GM18517 (cell line): ENCODE measurements at regions not wholly inside any gene's neighbourhood (a gene's known extent, or its start where the extent isn't known, plus 50 kb on each side); places are given as distances from the start of the nearest gene placed in this dataset.

Experiments
- ATAC-seq: cut with Tn5 transposase; IDR thresholded peaks from one replicate; pipeline ENCODE4 v1.9.1; 2021; ENCODE audit warnings: mild to moderate bottlenecking, moderate library complexity; ENCODE audit not compliant: unreplicated experiment

DNA sequence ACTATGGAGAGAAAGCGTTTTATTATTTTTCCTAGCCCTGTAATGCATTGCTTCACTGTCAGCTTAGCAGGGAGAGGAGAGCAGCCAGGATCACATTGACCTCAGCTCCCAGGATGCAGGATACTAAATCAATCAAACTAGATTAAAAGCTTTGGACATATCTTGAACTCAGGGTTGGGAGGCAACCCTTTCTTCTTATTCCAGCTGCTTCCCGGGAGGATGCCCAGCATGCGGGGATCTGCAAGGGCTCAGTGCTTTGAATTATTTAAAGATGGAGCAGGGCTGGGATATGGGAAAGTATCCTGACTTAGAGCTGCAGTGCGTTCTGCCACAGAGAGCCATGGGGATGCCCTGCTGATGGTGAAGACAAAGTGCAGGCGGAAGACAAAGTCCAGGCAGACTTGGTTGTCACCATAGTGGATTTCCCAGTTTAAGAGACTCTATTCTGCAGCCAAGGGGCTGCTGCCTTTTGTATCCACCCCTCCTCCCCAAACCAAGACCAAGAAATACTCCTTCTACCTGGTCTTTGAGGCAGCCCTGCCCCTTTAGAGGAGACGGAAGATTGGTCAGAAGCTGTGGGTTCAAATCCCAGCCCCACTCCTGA lies 1035.0 kb downstream of the TBC1D22A start:
- no peak for ATAC-seq

DNA sequence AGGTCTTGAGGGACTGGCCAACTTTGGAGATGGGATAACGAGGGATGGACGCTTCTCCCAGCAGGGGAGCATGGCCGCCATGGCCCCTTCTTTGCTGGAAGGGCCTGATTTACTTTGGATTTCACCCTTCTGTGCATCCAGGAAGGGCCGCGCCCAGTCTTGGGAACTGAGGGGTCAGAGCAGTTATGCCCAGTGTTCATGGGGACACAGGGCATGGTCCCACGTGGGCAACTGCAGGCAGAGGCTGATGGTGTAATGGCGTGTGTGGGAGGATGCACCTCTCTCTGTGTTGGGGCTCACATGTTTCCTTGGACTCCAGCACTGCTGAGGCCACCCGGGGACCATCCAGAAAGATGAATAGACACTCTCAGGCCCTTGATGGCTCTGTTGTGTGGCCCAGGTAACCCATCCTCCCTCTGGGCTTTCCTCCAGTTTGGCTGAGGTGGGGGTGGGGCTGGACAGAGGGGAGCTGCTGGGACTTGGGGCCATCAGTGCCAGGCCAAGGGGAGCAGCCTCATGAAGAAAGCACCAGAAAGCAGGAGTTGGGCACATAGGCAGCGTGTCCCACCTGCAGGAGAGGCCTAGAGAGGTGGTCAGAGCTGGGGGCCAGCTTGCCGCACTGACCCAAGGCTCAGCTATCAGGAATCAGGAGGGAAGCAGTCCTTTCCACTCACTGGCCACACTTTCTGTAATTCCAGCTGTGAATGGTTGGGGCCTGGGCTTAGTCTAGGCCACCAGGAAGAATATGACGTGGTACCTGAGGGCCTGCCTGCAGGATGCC lies 1033.9 kb downstream of the TBC1D22A start:
- no peak for ATAC-seq

DNA sequence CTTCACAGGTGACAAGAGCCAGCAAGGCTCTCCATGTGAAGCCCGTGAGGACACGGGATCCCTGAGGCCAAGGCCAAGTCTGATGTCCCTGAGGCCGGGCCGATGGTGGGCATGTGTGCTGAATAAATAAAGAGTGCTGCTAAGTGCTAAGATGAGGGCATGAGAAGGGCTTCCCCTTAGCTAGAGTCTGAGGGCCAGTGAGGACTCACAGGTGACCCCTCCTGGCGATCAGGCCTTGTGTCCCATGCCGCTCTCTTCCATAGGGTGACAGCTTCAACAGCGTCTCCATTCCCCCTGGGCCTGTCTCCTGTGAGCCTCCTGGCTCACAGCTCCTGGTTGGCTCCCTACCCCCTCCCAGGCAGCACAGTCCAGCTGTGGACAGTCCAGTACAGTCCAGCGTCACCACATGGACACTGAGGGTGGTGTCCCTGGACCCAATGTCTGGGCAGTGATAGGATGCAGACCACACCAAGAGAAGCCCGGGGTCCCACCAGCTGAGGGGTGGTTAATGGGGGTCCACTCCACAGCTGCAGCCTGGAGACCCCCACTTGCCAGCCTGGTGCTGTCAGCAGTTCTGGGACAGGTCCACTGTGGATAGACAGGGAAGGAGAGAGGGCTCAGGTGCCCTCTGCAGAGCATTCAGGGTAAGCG lies 1033.2 kb downstream of the TBC1D22A start:
- ATAC-seq: no peak

DNA sequence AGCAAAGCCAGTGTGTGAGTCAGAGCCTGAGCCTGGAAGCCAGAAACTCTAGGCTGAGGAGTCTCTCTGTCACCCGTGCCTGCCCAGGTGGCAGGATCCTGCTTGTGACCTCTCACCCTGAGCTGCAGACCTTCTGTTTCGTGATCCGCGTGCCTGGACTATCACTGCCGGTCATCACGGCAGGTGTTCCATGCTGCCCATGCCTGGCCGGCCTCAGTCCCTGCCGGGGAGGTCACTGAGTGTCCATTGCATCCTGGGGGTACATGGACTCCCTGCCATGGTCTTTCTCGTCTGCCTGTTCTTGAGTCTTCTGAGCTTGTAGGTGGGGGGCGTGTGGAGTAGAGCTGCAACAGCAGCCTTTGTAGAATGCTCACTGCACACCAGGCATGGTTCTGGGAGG lies 1032.4 kb downstream of the TBC1D22A start:
- ATAC-seq: no peak

DNA sequence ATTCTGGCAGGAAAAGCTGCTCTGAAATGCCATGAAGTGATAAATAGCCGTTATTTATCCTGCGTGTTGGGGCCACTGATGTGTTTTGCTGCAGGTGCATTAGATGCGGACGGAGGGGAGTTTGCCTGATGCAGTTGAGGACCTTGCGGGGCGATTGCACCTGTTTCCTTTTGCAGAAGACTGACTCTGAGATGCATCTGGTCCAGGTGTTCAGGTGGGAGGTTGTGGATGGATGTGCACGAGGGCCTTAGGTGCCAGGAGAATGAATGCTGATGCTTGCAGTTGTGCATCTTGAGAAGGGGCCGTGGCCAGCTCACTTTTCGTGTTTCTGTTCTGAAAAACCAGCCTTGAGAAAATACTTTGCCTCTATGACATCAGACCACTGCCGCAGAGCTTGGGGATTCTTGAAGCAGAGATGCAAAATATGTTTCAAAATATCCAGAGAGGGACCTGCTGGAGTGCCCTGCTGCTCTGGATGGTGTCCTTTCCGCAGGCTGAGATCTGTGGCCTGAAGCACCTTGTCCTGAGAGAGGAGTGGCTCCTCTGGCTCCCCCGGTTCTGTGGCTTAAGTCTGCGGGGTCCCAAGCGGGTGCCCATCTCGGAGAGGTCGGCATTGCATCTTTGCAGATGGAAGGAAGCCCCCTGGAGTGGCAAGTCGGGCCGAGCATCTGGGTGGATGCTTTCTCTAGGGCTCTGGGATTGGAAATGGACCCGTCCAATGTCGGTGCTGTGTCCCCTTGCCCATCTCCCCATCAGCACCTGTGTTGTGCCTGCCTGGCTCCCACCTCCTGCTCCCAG lies 1031.1 kb downstream of the TBC1D22A start:
- ATAC-seq: no peak

DNA sequence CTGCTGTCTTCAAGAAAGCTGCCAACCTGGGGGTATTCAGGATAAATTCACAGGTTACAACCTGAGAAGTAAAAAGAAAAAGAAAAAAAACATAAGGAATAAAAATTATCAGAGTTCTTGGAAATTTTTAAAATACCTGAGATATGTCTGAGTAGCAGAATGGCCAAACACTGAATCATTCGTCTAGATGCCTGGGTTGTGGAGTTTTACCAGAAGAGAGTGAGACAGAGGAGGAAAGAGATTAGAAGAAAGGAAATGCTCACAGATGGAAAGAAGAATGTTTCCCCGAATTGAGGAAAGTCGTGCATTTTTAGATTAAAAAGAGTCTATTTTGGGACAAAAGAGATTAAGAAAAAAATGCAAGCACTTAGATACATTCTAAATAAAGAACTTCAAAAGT lies 1026.7 kb downstream of the TBC1D22A start:
- no peak for ATAC-seq

GRCh38 chr22:47788461-47788860 lies 1026.0 kb downstream of the TBC1D22A start:
- no peak for ATAC-seq

GRCh38 chr22:47787501-47788227 lies 1025.2 kb downstream of the TBC1D22A start:
- no peak for ATAC-seq

GRCh38 chr22:47786650-47787290 lies 1024.3 kb downstream of the TBC1D22A start:
- ATAC-seq: no peak

DNA sequence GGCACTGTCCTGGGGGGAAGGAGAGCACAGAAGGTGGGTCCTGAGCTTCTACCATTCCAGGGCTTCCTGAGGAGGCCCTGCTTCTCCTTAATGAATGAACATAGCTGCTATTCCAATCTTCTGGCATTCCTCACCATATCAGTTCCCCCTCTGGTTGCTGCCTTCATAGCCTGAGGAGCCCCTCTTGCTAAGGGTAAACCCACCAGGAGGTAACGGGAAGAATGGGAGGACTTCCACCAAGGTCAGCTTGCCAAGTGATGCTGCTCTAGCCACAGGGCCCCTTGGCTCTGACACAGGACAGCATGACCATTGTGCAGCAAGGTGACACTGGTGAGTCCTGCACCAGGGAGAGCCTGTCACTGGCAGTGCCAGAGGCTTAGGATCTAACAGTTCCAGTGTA lies 1022.5 kb downstream of the TBC1D22A start:
- no peak for ATAC-seq

- ATAC-seq: no peak
Measured at GRCh38 chr22:47784367-47784983, 1022.0 kb downstream of the TBC1D22A start.

DNA sequence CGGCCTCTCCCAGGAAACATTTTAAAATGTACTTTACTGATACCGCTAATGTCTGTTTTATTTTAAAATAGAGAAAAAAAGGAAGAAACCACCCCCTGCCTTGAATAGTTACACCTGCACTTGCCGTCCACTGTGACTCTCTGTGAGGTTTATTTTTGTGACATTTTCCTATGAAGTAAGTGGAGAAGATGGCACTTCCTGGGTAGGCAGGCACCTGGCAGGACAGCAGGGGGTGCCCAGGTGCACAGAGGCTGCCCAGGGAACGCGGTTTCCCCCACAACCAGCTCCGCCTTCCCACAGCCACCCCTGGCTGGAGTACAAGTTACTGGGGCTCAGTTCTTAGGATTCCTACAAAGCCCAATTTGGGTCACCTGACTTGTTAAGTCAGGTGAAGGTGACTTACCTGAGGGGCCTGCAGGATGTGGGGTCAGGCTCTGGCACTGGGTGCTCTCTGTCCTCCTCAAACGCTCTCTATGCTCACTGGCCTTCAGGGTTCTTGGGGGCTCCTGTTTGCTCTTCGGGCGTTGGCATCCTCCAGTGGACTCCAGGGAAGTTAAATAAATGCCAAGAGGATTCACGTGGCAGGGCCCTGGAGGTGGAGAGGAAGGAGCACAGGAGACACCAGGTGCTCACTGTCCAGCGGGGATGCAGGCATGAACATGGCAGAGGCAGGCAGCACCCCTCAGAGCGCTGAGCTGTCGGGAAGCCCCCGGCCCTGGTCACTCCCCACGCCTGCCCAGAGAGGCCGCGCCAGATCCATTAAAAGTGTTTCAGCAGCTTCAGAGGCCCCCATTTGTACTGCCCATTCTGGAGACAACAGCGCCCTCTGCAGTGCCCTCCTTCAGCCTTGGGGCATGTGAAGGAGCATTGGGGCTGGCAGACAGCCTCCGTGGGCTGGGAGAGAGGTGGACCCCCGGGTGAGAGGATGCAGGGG lies 1021.2 kb downstream of the TBC1D22A start:
- ATAC-seq: no peak

DNA sequence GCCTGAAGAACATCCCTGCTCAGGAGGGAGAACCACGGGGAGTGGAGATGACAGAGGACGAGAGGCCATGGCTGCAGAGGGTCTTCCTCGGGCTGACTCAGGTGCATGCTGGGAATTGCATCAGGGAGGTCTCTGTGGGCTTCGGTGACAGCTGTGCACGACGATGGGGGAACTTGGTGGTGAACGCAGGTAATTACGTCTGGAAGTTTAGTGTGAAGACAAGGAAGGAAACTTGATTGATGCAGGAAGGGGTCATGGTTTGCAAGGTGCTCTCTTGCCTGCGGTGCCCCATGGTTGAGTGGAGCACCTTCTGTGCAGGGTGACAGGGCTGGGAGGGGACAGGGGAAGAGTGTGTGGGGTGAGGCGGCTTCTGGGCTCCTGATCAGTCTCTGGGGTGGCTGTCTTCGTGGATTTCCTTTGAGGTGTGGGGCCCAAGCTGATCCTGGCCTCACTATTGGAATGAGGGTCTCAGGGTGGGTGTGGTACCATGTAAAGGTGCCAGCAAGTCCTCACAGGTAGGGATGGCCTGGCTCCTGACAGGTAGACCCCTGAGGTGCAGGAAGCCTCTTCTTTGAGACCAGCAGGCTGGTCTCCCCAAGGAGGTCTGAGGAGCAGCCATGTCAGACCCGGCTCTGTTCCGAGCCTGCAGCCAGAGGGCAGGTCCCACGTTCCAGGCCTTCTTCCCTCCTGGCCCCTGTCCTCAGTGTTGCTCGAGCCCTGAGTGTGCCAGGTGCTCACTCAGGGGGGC lies 1020.1 kb downstream of the TBC1D22A start:
- no peak for ATAC-seq

DNA sequence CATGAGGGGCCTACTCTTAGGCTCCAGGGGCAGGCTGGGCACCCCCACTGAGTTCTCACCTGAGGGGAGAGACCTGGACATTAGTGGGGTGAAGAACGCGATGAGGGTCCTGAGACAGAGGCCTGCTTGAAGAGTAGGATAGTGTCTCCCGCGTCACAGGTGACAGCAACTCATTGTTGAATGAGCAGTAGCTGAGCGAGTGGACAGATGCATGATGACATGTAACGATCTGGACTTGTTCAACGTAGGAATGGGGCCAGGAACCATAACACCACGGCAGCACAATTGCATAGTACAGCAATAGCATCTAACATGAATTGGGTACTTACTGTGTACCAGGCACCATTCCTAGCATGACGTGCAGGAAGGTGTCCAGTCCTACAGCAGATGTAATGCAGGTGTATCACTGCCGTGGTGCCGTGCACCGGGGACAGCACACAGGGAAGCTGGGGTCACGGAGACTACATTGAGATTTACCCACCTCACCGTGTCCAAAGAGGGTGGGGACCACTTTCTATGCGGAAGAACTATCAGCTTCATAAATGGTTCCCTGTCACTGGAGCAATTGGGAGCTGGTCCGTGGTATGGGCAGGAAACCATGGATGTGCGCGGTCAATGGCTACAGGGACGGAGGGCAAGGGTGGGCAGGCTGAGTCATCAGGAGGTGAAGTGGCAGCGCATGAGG lies 1019.1 kb downstream of the TBC1D22A start:
- ATAC-seq: no peak

DNA sequence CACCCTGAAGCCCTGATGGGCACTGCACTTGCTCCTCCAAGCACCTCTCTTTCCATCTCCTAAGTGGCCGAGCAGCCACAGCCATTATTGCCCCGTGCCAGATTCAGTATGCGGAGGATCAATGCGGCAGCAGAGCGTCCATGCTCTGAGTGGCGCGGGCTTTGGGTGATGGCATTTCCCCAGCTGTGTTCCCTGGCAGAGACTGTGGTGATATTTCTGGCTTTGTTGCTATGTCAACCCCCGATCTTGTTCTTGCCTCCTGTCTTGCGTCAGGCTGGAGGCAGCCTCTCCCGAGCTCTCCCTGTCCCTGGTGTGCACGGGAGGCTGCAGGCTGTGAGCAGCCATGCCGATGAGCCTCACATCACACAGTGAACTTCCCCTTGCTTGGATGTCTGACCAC lies 1018.6 kb downstream of the TBC1D22A start:
- ATAC-seq: no peak

DNA sequence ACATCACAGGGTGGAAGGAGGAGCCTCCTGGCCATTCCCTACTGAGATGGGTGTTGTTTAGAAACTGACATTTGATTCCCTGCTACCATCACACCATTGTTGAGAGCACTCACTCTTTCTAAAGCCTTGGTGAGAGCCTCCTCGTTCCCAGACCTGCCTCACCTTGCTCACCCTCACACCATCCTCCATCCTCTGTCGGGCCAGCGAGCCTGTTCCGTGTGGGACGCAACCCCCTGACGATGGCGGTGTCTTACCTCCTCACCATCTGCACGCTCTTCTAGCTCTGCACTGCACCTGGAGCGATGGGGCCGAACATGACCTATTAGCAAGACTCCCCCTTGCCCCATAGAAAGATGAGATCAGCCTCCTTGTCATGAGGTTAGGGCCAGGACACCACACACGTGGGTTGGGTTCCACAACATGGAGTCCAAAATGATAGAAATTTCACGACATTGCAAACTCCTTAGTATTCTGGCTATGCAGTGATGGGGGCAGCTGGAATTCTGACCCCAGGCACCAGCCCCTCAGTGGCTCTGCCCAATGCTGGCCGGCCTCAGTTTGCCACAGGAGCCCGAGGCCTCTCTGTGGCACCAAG lies 1017.9 kb downstream of the TBC1D22A start:
- no peak for ATAC-seq

DNA sequence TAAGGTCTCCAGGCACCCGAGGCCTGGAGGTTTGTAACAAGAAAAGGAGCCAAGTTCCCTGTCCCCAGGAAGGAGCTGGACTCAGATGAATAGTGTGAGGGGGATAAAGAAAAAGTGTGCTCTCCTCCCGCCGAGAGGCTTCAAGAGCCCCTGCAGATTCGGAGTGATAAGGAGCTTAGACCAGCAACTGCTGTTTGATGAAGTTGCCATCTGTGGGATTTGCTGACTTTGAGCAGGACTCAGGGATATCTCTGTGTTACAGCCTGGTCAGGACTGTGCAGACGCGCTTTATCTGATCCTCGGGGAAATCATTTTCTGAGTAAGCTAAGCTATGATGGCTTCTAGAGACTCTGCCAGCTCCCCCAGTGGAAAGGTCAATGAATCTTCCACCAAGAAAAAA lies 1017.0 kb downstream of the TBC1D22A start:
- ATAC-seq: no peak
